ENCODE measurements at regions not wholly inside any gene's neighbourhood (a gene's known extent, or its start where the extent isn't known, plus 50 kb on each side); places are given as distances from the start of the nearest gene placed in this dataset.

GRCh38 chr2:2791606-2792005 is 460.5 kb upstream of the MYT1L start:
- TF ChIP-seq, protein P1, sequence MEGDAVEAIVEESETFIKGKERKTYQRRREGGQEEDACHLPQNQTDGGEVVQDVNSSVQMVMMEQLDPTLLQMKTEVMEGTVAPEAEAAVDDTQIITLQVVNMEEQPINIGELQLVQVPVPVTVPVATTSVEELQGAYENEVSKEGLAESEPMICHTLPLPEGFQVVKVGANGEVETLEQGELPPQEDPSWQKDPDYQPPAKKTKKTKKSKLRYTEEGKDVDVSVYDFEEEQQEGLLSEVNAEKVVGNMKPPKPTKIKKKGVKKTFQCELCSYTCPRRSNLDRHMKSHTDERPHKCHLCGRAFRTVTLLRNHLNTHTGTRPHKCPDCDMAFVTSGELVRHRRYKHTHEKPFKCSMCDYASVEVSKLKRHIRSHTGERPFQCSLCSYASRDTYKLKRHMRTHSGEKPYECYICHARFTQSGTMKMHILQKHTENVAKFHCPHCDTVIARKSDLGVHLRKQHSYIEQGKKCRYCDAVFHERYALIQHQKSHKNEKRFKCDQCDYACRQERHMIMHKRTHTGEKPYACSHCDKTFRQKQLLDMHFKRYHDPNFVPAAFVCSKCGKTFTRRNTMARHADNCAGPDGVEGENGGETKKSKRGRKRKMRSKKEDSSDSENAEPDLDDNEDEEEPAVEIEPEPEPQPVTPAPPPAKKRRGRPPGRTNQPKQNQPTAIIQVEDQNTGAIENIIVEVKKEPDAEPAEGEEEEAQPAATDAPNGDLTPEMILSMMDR (conservative IDR thresholded peaks at IDR 0.05 in 1 of 2, IDR thresholded peaks at IDR 0.05 in 1 of 2; ENCODE audit: extremely low read depth in 1 of 2, insufficient read depth in 1 of 2, low read depth in 1 of 2, low read length in 2 of 2): no peak
- no peak for TF ChIP-seq EZH2 (IDR thresholded peaks at IDR 0.05; ENCODE audit: borderline replicate concordance, low read length)

Measured in mammary epithelial cell (primary cell).